HEK293 (cell line): ENCODE measurements at regions not wholly inside any gene's neighbourhood (a gene's known extent, or its start where the extent isn't known, plus 50 kb on each side); places are given as distances from the start of the nearest gene placed in this dataset.

Experiments used
- BCL11A ChIP-seq: fragments of 450-650 bp; formaldehyde crosslinking; IDR thresholded peaks from 2 replicates; pipeline ENCODE4 v1.5.1; 2016; ENCODE audit warnings: low read depth, missing biosample characterization, missing genetic modification characterization
- MZF1 ChIP-seq: fragments of 450-650 bp; formaldehyde crosslinking; IDR thresholded peaks from 2 replicates; pipeline ENCODE4 v1.5.1; 2017; ENCODE audit warnings: missing biosample characterization, missing genetic modification characterization, borderline replicate concordance
- SP7 ChIP-seq: fragments of 450-650 bp; formaldehyde crosslinking; IDR thresholded peaks from 2 replicates; pipeline ENCODE4 v1.5.1; 2016; ENCODE audit warnings: missing biosample characterization, missing genetic modification characterization
- YY1 ChIP-seq: fragments of 450-650 bp; formaldehyde crosslinking; IDR thresholded peaks from 2 replicates; pipeline ENCODE4 v1.5.1; 2018; ENCODE audit warnings: missing biosample characterization, missing genetic modification characterization
- ZBTB20 ChIP-seq: fragments of 450-650 bp; formaldehyde crosslinking; IDR thresholded peaks from 2 replicates; pipeline ENCODE4 v1.5.1; 2016; ENCODE audit warnings: missing biosample characterization, missing genetic modification characterization
- ZNF184 ChIP-seq: fragments of 450-650 bp; IDR thresholded peaks from 2 replicates; pipeline ENCODE4 v1.5.1; 2018; ENCODE audit warnings: missing biosample characterization, mild to moderate bottlenecking, missing genetic modification characterization
- ZNF518A ChIP-seq: fragments of 450-650 bp; formaldehyde crosslinking; conservative IDR thresholded peaks from 2 replicates; pipeline ENCODE4 v1.5.1; 2016; ENCODE audit warnings: low read depth, missing biosample characterization, missing genetic modification characterization
- ZNF670 ChIP-seq: fragments of 450-650 bp; formaldehyde crosslinking; IDR thresholded peaks from 2 replicates; pipeline ENCODE4 v1.5.1; 2016; ENCODE audit warnings: missing biosample characterization, missing genetic modification characterization, low read depth
- ZSCAN30 ChIP-seq: fragments of 450-650 bp; IDR thresholded peaks from 2 replicates; pipeline ENCODE4 v1.5.1; 2018; ENCODE audit warnings: missing biosample characterization, mild to moderate bottlenecking, missing genetic modification characterization, moderate library complexity
- TF ChIP-seq, protein P1 (sequence below): fragments of 450-650 bp; formaldehyde crosslinking; IDR thresholded peaks from 2 replicates; pipeline ENCODE4 v1.5.1; 2016; ENCODE audit warnings: missing biosample characterization, missing genetic modification characterization
- TF ChIP-seq, protein P2 (sequence below): fragments of 450-650 bp; formaldehyde crosslinking; IDR thresholded peaks from 2 replicates; pipeline ENCODE4 v1.5.1; 2016; ENCODE audit warnings: missing biosample characterization, missing genetic modification characterization

- no peak for TF ChIP-seq ZNF184 (tag by site-specific recombination)
- TF ChIP-seq YY1 (tag by site-specific recombination), result no peak
- TF ChIP-seq, protein P1, sequence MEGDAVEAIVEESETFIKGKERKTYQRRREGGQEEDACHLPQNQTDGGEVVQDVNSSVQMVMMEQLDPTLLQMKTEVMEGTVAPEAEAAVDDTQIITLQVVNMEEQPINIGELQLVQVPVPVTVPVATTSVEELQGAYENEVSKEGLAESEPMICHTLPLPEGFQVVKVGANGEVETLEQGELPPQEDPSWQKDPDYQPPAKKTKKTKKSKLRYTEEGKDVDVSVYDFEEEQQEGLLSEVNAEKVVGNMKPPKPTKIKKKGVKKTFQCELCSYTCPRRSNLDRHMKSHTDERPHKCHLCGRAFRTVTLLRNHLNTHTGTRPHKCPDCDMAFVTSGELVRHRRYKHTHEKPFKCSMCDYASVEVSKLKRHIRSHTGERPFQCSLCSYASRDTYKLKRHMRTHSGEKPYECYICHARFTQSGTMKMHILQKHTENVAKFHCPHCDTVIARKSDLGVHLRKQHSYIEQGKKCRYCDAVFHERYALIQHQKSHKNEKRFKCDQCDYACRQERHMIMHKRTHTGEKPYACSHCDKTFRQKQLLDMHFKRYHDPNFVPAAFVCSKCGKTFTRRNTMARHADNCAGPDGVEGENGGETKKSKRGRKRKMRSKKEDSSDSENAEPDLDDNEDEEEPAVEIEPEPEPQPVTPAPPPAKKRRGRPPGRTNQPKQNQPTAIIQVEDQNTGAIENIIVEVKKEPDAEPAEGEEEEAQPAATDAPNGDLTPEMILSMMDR (tag by site-specific recombination), result no peak
- TF ChIP-seq MZF1 (tag by site-specific recombination), result no peak
- TF ChIP-seq BCL11A (tag by site-specific recombination), result no peak
- TF ChIP-seq, protein P2, sequence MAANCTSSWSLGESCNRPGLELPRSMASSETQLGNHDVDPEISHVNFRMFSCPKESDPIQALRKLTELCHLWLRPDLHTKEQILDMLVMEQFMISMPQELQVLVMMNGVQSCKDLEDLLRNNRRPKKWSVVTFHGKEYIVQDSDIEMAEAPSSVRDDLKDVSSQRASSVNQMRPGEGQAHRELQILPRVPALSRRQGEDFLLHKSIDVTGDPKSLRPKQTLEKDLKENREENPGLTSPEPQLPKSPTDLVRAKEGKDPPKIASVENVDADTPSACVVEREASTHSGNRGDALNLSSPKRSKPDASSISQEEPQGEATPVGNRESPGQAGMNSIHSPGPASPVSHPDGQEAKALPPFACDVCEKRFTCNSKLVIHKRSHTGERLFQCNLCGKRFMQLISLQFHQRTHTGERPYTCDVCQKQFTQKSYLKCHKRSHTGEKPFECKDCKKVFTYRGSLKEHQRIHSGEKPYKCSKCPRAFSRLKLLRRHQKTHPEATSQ (tag by site-specific recombination), result no peak
- no peak for TF ChIP-seq ZNF670 (tag by site-specific recombination)
- no peak for TF ChIP-seq ZSCAN30 (tag by site-specific recombination)
- no peak for TF ChIP-seq SP7 (tag by site-specific recombination)
- TF ChIP-seq ZBTB20 (tag by site-specific recombination), result no peak
- no peak for TF ChIP-seq ZNF518A (tag by site-specific recombination)
Observed at GRCh38 chr4:32031026-32031425, 1310.9 kb downstream of the PCDH7 start.
